ENCODE measurements at regions not wholly inside any gene's neighbourhood (a gene's known extent, or its start where the extent isn't known, plus 50 kb on each side); places are given as distances from the start of the nearest gene placed in this dataset.
A peak's percentile ranks its signal among the peaks of the same experiment; 100 is the strongest.

DNA sequence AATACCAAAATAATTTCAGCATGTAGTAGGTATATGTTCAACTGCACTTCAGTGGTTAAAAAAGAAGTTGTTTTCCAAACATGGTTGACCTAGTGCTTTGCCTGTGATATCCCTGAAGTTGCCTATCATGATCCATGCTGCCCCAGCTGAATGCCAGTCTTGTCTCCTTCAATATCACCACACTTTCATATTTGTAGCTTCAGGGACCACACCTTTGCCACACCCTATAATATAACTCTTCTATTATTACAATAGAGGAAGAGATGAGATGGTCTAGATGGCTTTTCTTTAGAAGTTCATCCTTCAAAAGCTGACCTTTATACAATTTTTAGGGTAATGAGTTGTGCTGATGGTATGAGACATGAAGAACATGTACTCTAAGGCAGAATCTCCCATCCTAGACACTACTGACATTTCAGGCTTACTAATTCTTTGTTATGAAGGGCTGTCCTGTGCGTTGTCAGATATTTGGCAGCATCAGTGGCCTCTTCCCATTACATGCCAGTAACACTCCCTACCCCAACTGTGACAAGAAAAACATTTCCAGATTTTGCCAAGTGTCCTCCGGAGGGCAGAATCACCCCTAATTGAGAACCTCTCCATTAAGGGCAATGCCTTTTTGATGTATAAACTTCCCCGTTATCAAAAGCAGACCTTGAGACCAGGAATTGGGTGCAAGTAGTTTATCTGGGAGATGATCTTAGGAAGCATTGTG is 76.2 kb upstream of the PLCL2 start:
- Histone ChIP-seq H3K27ac (ENCODE audit: control insufficient read depth, insufficient read depth) (no peak overlapping the region), H3K9me3 (replicated peaks; ENCODE audit: control insufficient read depth, insufficient read depth, low read length) (no peaks in the 10 kb centered on the region), H3K36me3 (ENCODE audit: control insufficient read depth in 2 of 2, insufficient read depth in 2 of 2, low read length in 1 of 2) (no peaks in the 10 kb centered on the region), H2AFZ (ENCODE audit: control insufficient read depth, low read depth, low read length) (no peak overlapping the region), H4K20me1 (ENCODE audit: control insufficient read depth, insufficient read depth) (no peaks in the 10 kb centered on the region), H3K4me2 (ENCODE audit: control insufficient read depth, insufficient read depth) (no peak overlapping the region), H3K4me1 (ENCODE audit: control insufficient read depth, insufficient read depth, low read length) (no peaks in the 10 kb centered on the region), H3K9ac (ENCODE audit: control insufficient read depth, insufficient read depth, low read length) (no peak overlapping the region), H3K27me3 (replicated peaks in 1 of 2; ENCODE audit: control insufficient read depth in 2 of 2, insufficient read depth in 2 of 2, low read length in 1 of 2) (no peaks in the 10 kb centered on the region), H3K4me3 (no peak overlapping the region), H3K79me2 (ENCODE audit: control insufficient read depth, insufficient read depth, low read length) (no peaks in the 10 kb centered on the region)
- ATAC-seq, result no peak
- 44% methylated on average over 3 of the region's 3 CpGs for WGBS (ENCODE audit: insufficient coverage, insufficient replicate concordance, low lambda C conversion rate, missing lambda C conversion rate)
- in situ Hi-C loops (cut with MboI), result no loop called here
- BruUV-seq (replicated peaks), result no TSS peak
- POLR2A ChIA-PET, result no interaction called here
- intact Hi-C loops (cut with micrococcal nuclease; ENCODE audit: unreplicated experiment), result no loop called here
- DNase-seq (ENCODE audit: low read depth, low spot score), result no peak
- SMC1A ChIA-PET (ENCODE audit: uncharacterized antibody, unreplicated experiment), result interaction anchor here (0.9 to 1.9 kb wide), 6 partner anchors 11 to 424 kb away, joined by 3 to 6 read pairs (median 4); no protein-coding TSS in a partner anchor
- no peak for FAIRE-seq
- CTCF ChIA-PET, result interaction anchor here (0.6 to 1.8 kb wide), 6 partner anchors 11 to 423 kb away, joined by 3 to 7 read pairs (median 4); no protein-coding TSS in a partner anchor
- TF ChIP-seq, protein P1, sequence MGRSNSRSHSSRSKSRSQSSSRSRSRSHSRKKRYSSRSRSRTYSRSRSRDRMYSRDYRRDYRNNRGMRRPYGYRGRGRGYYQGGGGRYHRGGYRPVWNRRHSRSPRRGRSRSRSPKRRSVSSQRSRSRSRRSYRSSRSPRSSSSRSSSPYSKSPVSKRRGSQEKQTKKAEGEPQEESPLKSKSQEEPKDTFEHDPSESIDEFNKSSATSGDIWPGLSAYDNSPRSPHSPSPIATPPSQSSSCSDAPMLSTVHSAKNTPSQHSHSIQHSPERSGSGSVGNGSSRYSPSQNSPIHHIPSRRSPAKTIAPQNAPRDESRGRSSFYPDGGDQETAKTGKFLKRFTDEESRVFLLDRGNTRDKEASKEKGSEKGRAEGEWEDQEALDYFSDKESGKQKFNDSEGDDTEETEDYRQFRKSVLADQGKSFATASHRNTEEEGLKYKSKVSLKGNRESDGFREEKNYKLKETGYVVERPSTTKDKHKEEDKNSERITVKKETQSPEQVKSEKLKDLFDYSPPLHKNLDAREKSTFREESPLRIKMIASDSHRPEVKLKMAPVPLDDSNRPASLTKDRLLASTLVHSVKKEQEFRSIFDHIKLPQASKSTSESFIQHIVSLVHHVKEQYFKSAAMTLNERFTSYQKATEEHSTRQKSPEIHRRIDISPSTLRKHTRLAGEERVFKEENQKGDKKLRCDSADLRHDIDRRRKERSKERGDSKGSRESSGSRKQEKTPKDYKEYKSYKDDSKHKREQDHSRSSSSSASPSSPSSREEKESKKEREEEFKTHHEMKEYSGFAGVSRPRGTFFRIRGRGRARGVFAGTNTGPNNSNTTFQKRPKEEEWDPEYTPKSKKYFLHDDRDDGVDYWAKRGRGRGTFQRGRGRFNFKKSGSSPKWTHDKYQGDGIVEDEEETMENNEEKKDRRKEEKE (IDR thresholded peaks at IDR 0.05), result no peak
- TF ChIP-seq MTA3 (IDR thresholded peaks at IDR 0.05; ENCODE audit: borderline replicate concordance, low read length) (no peak), TCF7 (IDR thresholded peaks at IDR 0.05; ENCODE audit: borderline replicate concordance) (no peak), NFYA (IDR thresholded peaks at IDR 0.05; ENCODE audit: borderline replicate concordance, low read depth, low read length) (no peak), SMC3 (IDR thresholded peaks at IDR 0.05; ENCODE audit: borderline replicate concordance, low read length) (0 out of 2 replicates have a peak, but pooled peaks have one; percentile 23), RAD21 (IDR thresholded peaks at IDR 0.05; ENCODE audit: insufficient read depth, low read depth, low read length) (peak; percentile 33; the same call in 1 of the 2 replicates)
- TF ChIP-seq, protein P2, sequence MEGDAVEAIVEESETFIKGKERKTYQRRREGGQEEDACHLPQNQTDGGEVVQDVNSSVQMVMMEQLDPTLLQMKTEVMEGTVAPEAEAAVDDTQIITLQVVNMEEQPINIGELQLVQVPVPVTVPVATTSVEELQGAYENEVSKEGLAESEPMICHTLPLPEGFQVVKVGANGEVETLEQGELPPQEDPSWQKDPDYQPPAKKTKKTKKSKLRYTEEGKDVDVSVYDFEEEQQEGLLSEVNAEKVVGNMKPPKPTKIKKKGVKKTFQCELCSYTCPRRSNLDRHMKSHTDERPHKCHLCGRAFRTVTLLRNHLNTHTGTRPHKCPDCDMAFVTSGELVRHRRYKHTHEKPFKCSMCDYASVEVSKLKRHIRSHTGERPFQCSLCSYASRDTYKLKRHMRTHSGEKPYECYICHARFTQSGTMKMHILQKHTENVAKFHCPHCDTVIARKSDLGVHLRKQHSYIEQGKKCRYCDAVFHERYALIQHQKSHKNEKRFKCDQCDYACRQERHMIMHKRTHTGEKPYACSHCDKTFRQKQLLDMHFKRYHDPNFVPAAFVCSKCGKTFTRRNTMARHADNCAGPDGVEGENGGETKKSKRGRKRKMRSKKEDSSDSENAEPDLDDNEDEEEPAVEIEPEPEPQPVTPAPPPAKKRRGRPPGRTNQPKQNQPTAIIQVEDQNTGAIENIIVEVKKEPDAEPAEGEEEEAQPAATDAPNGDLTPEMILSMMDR (IDR thresholded peaks at IDR 0.05 in 2 of 3, conservative IDR thresholded peaks at IDR 0.05 in 1 of 3; ENCODE audit: control insufficient read depth in 2 of 3, extremely low read depth in 1 of 3, insufficient read depth in 1 of 3, low read depth in 3 of 3, low read length in 3 of 3), result peak in 2 of 3 experiments; percentile 10 to 26; a peak in 1 of 6 replicates
- TF ChIP-seq, protein P3, sequence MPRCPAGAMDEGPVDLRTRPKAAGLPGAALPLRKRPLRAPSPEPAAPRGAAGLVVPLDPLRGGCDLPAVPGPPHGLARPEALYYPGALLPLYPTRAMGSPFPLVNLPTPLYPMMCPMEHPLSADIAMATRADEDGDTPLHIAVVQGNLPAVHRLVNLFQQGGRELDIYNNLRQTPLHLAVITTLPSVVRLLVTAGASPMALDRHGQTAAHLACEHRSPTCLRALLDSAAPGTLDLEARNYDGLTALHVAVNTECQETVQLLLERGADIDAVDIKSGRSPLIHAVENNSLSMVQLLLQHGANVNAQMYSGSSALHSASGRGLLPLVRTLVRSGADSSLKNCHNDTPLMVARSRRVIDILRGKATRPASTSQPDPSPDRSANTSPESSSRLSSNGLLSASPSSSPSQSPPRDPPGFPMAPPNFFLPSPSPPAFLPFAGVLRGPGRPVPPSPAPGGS (IDR thresholded peaks at IDR 0.05; ENCODE audit: borderline replicate concordance, insufficient read depth, low read depth, low read length, poor library complexity, severe bottlenecking), result no peak
- TF ChIP-seq, protein P4, sequence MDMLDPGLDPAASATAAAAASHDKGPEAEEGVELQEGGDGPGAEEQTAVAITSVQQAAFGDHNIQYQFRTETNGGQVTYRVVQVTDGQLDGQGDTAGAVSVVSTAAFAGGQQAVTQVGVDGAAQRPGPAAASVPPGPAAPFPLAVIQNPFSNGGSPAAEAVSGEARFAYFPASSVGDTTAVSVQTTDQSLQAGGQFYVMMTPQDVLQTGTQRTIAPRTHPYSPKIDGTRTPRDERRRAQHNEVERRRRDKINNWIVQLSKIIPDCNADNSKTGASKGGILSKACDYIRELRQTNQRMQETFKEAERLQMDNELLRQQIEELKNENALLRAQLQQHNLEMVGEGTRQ (IDR thresholded peaks at IDR 0.05; ENCODE audit: borderline replicate concordance, low read depth, low read length), result no peak
- TF ChIP-seq, protein P5, sequence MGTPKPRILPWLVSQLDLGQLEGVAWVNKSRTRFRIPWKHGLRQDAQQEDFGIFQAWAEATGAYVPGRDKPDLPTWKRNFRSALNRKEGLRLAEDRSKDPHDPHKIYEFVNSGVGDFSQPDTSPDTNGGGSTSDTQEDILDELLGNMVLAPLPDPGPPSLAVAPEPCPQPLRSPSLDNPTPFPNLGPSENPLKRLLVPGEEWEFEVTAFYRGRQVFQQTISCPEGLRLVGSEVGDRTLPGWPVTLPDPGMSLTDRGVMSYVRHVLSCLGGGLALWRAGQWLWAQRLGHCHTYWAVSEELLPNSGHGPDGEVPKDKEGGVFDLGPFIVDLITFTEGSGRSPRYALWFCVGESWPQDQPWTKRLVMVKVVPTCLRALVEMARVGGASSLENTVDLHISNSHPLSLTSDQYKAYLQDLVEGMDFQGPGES (IDR thresholded peaks at IDR 0.05), result no peak
- RAD21 ChIA-PET (ENCODE audit: unreplicated experiment), result interaction anchor here (1.3 to 1.9 kb wide), 2 partner anchors 20 to 423 kb away, joined by 5 to 6 read pairs; no protein-coding TSS in a partner anchor
